Activated B cell treated with CpG ODN at 0.5 μM for 24 hours (primary cell): ENCODE measurements at regions not wholly inside any gene's neighbourhood (a gene's known extent, or its start where the extent isn't known, plus 50 kb on each side); places are given as distances from the start of the nearest gene placed in this dataset.

ENCODE experiments used
- ATAC-seq: fragments of 200-7000 bp; cut with Tn5 transposase; one replicate; pipeline ENCODE4 v1.10.0; 2021; ENCODE audit warnings: low read depth, mild to moderate bottlenecking, moderate library complexity
- CTCF ChIA-PET: fragments of 350-600 bp; sonication (Branson Sonifier 250); formaldehyde crosslinking; loops from one replicate; lab custom pipeline; 2021; ENCODE audit warnings: antibody characterized with exemption; lab: Charles Lee
- POLR2A ChIA-PET: fragments of 350-600 bp; sonication (Branson Sonifier 250); formaldehyde crosslinking; loops from one replicate; lab custom pipeline; 2021; ENCODE audit warnings: antibody characterized with exemption; lab: Charles Lee
- DNase-seq: peaks from one replicate; pipeline ENCODE4 v3.0.0; 2022
- H3K27ac Mint-ChIP-seq: one replicate; pipeline ENCODE4 v1.8.0; 2020; ENCODE audit warnings: mixed read lengths
- H3K27me3 Mint-ChIP-seq: one replicate; pipeline ENCODE4 v1.8.0; 2021; ENCODE audit warnings: mixed read lengths
- H3K36me3 Mint-ChIP-seq: one replicate; pipeline ENCODE4 v1.8.0; 2021; ENCODE audit warnings: low read depth, mixed read lengths
- H3K4me1 Mint-ChIP-seq: one replicate; pipeline ENCODE4 v1.8.0; 2021; ENCODE audit warnings: mixed read lengths
- H3K4me3 Mint-ChIP-seq: one replicate; pipeline ENCODE4 v1.8.0; 2020; ENCODE audit warnings: mild to moderate bottlenecking, mixed read lengths
- H3K9me3 Mint-ChIP-seq: one replicate; pipeline ENCODE4 v1.8.0; 2020; ENCODE audit warnings: mixed read lengths
- intact Hi-C: fragments of 100-400 bp; cut with micrococcal nuclease; formaldehyde crosslinking; loops from one replicate; pipeline ENCODE4 v1.15.1; 2024
- TF ChIP-seq, protein P1 (sequence below): fragments of 200-600 bp; IDR thresholded peaks from one replicate; pipeline ENCODE4 v1.8.0; 2022; ENCODE audit warnings: antibody characterized with exemption, mild to moderate bottlenecking

DNA sequence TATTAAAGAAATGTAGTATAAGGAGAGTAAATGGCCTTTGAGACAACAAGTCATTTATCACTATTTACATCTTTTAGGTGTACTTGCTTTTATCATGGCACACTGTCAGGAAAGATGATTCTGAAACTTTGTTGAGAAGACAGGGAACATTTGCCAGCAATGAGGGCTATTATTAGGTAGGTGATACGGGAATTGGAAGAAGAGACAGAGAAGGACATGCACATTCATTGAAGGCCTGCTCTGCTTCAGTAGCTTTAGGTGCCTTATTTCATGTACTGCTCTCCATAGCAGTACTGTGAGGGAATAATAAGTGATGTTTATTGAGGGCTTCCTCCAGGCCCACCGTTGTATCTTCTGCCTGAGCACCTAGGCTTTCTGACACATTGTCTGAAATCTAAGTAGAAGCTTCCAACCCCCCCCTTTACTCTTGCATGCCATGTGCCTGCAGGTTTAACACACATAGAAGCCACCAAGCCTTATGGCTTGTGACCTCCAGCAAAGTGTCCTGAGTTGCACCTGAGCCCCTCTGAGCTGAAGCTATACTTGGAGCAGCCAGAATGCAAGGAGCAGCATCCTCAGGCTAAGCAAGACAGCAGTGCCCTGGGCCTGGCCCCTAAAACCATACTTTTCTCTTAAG, 275.2 kb upstream of the VLDLR start:
- CTCF ChIA-PET: no interaction called here
- TF ChIP-seq, protein P1, sequence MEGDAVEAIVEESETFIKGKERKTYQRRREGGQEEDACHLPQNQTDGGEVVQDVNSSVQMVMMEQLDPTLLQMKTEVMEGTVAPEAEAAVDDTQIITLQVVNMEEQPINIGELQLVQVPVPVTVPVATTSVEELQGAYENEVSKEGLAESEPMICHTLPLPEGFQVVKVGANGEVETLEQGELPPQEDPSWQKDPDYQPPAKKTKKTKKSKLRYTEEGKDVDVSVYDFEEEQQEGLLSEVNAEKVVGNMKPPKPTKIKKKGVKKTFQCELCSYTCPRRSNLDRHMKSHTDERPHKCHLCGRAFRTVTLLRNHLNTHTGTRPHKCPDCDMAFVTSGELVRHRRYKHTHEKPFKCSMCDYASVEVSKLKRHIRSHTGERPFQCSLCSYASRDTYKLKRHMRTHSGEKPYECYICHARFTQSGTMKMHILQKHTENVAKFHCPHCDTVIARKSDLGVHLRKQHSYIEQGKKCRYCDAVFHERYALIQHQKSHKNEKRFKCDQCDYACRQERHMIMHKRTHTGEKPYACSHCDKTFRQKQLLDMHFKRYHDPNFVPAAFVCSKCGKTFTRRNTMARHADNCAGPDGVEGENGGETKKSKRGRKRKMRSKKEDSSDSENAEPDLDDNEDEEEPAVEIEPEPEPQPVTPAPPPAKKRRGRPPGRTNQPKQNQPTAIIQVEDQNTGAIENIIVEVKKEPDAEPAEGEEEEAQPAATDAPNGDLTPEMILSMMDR: no peak
- no peak overlapping the region for H3K4me3 Mint-ChIP-seq
- no peak for DNase-seq
- H3K4me1 Mint-ChIP-seq: no peaks in the 10 kb centered on the region
- no peaks in the 10 kb centered on the region for H3K36me3 Mint-ChIP-seq
- POLR2A ChIA-PET: no interaction called here
- H3K27ac Mint-ChIP-seq: no peak overlapping the region
- no peak for ATAC-seq
- intact Hi-C loops: no loop called here
- H3K27me3 Mint-ChIP-seq: no peaks in the 10 kb centered on the region
- peaks cover 3% of the 10 kb centered on the region for H3K9me3 Mint-ChIP-seq

DNA sequence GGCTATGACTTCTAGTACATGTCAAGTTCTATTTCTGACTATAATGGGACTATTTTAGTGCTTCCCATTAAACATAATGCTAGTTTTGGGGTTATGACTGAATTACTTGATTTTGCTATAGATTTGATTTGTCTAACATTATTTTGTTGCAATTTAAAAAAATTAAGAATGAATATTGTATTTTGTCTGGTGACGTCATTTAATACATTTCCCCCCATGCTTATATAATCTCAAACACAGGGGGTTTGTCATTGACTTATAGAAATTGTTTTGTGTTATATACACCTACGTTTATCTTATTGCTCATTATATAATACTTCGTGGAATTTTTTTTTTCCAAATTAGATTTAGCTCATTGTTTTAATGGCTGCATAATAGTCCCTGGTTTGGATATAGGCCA, 270.3 kb upstream of the VLDLR start:
- TF ChIP-seq, protein P1: no peak
- peaks cover 5% of the 10 kb centered on the region for H3K27me3 Mint-ChIP-seq
- ATAC-seq (no peak), DNase-seq (no peak)
- no peaks in the 10 kb centered on the region for H3K4me1 Mint-ChIP-seq
- ChIA-PET CTCF (no interaction called here), POLR2A (no interaction called here)
- peaks cover 3% of the 10 kb centered on the region for H3K9me3 Mint-ChIP-seq
- no peak overlapping the region for H3K27ac Mint-ChIP-seq
- no peak overlapping the region for H3K4me3 Mint-ChIP-seq
- intact Hi-C loops: no loop called here
- no peaks in the 10 kb centered on the region for H3K36me3 Mint-ChIP-seq

DNA sequence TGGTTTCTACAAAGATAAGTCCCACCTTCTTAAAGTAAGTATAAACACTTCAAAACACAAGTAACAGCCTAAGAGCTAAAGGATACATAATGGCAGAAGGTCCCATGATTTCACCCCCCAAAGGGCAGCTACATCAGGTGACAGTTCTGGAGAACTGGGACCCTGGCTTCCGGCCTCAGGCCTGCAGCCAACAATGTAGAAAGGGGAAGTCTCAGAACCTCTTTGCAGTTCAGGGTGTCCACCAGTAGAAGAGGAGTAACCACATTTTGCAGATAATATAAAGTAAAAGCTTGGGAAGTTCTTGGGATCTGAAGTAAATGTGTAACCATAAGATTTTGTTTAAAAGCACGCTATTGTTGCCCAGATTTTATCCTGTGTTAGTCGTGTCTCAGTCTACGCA, 267.4 kb upstream of the VLDLR start:
- ChIA-PET POLR2A (no interaction called here), CTCF (no interaction called here)
- no peak overlapping the region for H3K4me3 Mint-ChIP-seq
- no peaks in the 10 kb centered on the region for H3K9me3 Mint-ChIP-seq
- H3K4me1 Mint-ChIP-seq: no peaks in the 10 kb centered on the region
- H3K27me3 Mint-ChIP-seq: peaks cover 5% of the 10 kb centered on the region
- no peaks in the 10 kb centered on the region for H3K36me3 Mint-ChIP-seq
- intact Hi-C loops: no loop called here
- TF ChIP-seq, protein P1: no peak
- no peak overlapping the region for H3K27ac Mint-ChIP-seq
- ATAC-seq: no peak
- DNase-seq: no peak

DNA sequence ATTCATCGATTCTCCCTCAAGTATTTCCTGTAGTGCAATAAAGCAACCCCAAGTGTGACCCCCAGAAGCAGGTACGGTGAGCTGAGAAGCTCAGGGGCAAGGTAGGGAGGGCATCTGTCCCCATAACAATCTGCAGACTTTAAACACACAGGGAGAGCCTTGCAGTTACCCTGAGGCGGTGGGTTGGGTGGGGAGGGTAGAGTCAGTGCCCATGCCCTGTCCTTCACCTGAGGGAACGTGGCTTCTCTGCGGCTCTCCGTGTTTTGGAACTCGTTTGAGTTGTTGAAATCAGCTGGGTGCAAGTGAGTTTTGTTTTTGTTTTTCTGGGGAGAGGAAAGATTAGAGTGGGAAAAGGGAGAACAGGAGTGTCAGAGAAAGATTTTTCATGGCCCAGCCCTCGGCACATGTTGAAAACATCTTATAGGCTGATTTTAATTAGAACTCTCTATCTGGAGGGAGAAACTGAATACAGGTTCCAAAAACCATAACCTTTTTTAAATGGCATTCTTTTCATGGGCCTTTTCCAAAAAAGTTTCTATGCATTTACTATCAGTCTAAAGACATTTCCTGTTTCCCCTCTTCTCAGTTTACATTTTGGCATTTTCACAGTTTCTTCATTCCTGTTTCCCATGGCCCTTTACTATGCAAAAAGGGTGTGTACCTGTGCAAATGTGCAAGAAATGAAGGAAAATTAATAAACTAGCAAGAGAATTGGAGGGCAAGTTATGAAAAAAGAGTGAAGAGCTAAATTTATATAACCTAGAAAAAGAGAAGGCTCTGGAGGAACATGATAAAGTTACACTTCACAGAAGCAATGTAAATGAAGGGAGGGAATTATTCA, 266.5 kb upstream of the VLDLR start:
- no peaks in the 10 kb centered on the region for H3K4me1 Mint-ChIP-seq
- H3K36me3 Mint-ChIP-seq: no peaks in the 10 kb centered on the region
- no peaks in the 10 kb centered on the region for H3K9me3 Mint-ChIP-seq
- no peak for ATAC-seq
- intact Hi-C loops: no loop called here
- ChIA-PET CTCF (no interaction called here), POLR2A (no interaction called here)
- peaks cover 5% of the 10 kb centered on the region for H3K27me3 Mint-ChIP-seq
- TF ChIP-seq, protein P1: no peak
- DNase-seq: no peak
- H3K27ac Mint-ChIP-seq: no peak overlapping the region
- no peak overlapping the region for H3K4me3 Mint-ChIP-seq

DNA sequence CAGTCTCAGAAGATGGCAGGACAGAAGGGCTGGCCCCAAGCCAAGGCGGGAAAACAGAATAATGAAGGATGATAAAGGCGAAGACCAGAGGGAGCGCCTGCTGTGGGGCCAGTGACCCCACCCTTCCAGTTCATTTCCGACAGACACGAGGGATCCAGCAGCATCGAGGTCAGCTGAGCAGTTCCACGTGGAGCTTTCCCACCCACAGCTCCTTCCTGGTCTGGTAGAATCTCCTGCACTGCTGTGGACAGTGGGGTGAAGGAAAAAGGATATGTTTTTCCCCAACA, 265.9 kb upstream of the VLDLR start:
- H3K4me3 Mint-ChIP-seq: no peak overlapping the region
- CTCF ChIA-PET: no interaction called here
- intact Hi-C loops: no loop called here
- DNase-seq: no peak
- H3K27ac Mint-ChIP-seq: no peak overlapping the region
- H3K9me3 Mint-ChIP-seq: no peaks in the 10 kb centered on the region
- TF ChIP-seq, protein P1: no peak
- no peak for ATAC-seq
- POLR2A ChIA-PET: no interaction called here
- no peaks in the 10 kb centered on the region for H3K4me1 Mint-ChIP-seq
- H3K36me3 Mint-ChIP-seq: no peaks in the 10 kb centered on the region
- H3K27me3 Mint-ChIP-seq: peaks cover 5% of the 10 kb centered on the region
